ENCODE measurements at regions not wholly inside any gene's neighbourhood (a gene's known extent, or its start where the extent isn't known, plus 50 kb on each side); places are given as distances from the start of the nearest gene placed in this dataset.

DNA sequence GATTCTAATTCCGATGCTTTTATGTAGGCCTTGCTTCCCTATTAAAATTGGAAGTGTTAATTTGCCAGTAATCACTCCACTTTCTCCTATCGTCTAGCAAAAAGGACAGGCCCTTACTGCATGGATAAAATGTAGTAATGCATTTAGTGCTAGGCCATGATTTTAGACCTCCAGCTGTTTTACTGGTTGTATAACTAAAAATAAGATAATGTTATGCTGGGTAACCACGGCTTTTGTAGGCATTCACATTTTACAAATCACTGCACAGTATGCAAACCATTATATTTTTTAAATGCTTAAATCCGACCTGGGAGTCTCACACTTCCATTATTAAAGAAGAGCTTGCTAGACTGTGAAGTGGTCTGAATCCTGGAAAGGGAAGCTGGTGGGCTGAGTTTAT, 179.5 kb downstream of the TFAP2A start:
- no peak for DNase-seq

DNA sequence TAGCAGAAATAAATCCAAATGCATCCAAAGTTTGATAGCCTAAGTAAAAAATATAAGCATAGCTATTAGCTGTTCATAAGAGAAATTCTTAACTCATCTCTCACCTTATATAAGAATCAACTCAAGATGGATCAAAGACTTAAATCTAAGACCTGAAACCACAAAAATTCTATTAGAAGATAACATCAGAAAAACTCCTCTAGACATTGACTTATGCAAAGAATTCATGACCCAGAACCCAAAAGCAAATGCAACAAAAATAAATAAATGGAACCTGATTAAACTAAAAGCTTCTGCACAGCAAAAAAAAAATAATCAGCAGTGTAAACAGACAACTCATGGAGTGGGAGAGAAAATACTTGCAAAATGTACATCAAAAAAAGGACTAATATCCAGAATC, 184.3 kb downstream of the TFAP2A start:
- no peak for DNase-seq

DNA sequence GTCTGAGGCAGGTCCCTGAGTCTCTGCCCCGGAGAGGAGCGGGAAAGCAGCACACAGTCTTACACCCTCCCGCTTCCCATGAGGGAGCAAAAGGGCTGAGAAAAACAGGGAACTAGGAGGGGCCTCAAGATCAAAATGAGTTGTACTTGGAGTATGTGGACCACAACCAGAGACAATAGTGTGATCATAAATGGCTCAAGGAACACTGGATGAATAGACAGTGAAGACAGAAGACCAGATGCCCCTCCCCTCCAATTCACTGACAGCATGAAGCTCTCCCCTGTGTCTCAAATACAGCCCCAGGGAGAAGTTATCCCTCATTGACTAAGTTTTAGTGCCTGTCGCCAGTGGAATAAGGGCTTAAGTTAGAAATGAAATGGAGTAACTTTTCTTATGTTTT, 191.0 kb downstream of the TFAP2A start:
- no peak for DNase-seq

DNA sequence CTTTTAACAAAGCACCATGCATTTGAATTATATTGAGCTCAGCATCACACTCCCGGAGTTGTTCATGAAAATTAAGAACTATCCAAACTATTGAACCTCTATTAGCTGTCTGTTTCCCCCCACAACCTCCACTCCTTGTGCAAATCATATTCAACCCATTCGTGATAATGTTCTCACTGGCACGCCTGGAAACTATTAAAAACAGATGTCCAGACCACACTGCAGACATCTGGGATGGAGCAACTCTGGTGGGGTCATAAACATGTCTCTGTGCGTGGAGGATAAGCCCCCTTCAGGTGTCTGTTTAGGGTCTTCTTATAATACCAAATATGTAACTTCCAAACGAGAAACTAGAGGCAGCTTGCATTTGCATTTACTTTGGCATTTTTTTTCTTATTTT, 193.7 kb downstream of the TFAP2A start:
- DNase-seq = no peak

DNA sequence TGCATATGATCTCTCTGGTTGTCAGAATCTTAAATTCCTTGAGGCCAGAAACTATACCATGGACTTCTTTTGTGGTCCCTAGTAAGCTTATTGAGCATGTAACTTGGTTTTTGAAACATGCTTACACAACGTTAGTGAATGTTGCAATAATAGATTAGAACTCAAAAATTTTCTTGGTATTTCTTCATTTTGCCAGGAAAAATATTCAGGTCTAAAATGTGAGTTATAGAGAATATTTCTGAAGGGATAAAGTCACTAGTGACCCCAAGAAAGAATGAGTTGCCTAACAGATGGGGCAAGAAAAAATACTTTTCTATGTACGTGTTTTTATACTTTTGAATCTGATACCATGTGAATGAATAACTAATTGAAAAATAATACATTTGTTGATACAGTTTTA, 195.4 kb downstream of the TFAP2A start:
- DNase-seq = no peak

DNA sequence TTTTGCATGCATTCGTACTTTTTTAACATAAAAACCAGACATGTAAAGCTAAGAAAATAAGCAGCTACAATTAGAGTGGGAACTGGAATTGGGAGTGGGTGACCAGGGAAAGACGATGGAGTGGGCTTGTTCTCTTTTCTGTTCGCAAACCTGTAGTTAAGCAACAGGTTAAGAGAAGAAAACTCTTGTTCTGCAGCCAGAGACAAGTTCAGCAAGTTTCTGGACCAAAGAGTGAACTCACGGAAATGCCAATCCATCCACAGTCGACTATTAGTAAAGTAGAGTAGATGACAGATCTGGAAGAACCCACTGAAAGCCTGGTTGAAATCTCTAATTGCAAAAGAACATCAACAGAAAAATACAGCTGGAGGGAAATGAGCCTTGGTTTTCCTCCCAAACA, 197.8 kb downstream of the TFAP2A start:
- DNase-seq = no peak

DNA sequence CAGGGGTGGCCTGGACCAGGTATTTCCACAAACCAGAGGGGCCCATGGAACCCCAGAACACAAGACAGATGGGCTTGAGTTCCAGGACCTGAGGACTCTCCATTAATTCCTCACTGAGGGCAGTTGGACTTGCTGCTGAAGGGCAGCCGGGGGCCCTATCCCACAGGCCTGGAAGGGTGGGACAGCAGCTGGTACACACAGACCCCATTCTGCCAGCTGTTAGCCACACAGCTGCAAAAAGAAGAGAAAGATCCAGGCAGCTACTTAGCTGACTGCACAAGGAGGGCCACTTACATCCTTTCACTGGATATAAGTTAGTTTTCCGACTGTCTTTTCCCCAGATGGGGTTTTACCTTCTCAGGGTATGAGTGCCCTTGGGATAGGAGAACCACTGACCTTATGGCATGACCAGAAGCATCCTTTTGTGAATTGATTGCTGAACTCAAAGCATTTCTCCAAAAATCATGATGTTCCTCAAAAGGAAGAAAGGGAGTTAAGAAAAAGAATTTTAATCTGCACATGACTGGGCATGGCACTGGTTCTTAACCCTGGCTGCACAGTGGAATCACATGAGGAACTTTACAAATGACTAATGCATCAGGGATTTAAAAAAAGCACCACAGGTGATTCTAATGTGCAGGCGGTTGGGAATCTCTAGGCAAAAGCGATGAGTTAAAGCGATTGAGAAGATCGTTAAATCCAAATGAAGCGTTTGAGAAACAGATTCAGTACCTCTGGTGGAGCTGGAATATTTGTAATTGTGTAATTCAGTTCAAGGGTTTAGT, 199.4 kb downstream of the TFAP2A start:
- DNase-seq = peak; percentile 30

DNA sequence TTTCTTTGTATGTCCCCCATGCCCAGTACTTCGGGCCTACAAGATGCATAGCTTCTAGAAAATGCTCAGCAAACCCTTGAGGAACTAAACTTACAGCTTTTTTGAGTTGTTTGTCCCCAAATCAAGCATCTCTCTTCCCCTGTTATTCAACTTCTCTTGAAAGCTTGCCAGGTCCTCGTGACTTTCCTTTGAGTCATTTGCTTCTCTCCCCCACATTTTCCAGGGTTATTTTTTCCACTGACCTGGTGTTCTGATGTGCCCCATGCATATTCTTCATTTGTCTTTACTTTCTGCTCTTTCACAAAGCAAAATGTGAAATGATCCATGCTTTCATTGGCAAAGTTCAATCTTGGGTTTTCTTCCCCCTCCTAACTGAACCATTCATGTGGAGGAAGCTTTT, 204.8 kb downstream of the TFAP2A start:
- DNase-seq = no peak

DNA sequence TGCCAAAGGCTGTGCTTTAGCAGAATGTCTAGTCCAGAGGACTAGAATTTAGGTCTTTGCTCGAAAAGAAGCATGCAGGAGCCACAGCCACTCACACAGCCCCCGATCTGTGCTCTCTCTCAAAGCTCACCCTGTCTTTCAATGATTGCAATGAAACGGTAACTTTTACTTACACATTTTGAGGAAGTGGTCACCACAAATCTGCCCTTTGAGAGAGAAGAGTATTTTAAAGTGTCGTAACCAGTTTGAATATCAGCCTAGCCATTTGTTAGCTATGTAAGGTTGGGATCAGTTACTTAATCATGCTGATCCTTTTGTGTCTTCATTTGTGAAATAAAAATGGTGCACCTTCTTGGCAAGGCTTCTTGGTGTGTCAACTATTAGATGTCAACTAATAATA, 209.0 kb downstream of the TFAP2A start:
- no peak for DNase-seq

DNA sequence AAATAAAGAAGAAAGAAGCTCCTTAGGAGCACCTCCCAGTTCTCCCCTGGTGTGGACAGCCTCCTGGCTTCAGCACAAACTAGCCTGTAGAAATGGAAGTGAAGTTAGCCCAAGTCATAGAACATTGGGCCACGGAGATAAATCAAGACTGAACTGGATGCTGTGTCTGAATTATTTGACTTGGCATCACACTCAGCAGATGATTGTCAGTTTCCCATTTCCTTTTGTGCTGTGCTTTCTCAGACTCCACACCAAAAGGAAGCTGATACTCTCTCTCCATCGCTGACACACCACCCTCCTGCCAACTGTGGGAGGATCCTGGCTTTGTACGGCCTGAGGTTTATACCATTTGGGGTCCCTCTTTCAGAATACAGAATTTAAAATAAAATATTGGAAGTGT, 209.8 kb downstream of the TFAP2A start:
- peak; percentile 46 for DNase-seq

DNA sequence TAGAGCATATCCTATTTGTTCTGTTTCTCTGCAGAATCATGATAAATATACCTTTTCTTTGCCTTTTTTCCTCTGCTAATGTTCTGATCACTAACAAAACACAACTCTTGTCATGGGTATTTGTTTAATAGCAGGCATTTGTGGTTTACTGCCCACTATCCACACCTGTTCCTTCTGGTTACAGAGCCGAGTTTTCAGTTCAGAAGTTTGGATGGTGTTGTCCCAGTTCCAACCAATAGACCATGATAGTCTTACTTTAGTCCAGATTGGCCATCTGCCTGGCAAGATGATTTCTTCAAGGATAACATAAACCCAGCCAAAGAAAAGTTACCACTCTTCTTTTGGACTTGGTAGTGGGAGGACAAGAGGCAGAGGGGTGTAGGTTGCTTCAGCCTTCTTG, 211.2 kb downstream of the TFAP2A start:
- DNase-seq = no peak

DNA sequence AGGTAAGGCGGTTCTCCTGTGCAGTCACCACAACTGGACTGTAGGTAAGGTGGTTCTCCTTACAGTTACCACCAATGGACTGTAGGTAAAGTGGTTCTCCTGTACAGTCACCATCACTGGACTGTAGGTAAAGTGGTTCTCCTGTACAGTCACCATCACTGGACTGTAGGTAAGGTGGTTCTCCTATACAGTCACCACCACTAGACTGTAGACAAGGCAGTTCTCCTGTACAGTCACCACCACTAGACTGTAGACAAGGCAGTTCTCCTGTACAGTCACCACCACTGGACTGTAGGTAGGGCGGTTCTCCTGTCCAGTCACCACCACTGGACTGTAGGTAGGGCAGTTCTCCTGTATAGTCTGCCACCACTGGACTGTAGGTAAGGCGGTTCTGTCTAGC, 212.3 kb downstream of the TFAP2A start:
- no peak for DNase-seq

DNA sequence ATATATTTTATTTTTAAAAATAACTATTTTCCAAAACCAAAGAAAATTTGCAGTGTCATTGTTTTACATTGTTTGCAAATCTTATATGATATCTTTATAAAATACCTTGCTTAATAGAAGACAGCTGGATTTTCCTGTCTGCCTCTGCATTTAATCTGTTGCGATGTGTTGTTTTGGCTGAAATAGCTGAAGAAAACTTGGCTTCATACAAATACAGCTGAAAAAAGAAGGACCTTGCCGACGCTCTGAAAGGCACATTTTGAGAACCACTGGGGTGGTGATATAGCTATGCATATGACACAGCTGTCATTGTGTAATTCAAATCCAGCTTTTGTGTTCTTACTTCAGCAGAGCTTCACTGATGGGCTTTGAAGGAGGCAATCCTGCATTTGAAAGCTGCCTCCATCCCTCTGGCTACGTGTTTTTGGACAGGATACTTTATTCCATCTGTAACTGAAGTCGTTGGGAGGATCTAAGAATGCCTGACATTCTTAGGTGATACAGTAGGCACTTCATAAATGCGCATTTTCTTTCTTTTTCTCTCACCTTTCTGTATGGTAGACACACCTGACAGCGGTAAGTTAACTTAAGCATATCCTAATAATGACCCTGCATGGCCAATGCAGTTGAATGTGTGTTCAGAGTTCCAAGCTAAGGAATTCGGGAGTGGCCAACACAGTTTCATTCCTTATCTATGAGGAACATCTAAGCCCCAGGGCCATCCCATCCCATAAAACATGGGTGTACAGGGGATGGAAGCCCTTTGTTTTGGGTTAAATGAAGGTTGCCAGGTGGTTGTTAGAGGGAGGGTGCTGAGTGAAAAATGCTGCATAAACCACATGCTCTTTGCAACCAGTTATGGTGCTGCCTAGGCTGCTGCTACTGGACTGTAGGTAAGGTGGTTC, 213.0 kb downstream of the TFAP2A start:
- DNase-seq = no peak

DNA sequence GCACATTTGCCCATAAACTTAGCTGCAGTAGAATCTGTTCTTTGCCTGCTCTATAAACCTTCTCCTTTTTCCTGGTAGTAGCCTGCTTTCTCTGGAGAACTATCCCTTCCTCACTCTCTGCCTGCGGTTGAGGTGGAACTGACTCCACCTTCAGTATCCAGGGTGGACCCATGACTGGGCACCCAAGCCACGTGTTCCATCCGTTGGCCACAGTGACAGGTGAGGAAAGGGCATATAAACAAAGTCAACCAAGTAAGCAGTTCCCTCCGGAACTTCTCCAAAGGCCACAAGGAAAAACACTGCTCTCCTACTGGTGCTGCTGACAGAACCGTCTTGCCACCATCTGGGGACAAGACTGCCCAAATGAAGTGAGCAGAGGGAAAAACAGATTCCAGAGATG, 218.8 kb downstream of the TFAP2A start:
- DNase-seq = no peak

DNA sequence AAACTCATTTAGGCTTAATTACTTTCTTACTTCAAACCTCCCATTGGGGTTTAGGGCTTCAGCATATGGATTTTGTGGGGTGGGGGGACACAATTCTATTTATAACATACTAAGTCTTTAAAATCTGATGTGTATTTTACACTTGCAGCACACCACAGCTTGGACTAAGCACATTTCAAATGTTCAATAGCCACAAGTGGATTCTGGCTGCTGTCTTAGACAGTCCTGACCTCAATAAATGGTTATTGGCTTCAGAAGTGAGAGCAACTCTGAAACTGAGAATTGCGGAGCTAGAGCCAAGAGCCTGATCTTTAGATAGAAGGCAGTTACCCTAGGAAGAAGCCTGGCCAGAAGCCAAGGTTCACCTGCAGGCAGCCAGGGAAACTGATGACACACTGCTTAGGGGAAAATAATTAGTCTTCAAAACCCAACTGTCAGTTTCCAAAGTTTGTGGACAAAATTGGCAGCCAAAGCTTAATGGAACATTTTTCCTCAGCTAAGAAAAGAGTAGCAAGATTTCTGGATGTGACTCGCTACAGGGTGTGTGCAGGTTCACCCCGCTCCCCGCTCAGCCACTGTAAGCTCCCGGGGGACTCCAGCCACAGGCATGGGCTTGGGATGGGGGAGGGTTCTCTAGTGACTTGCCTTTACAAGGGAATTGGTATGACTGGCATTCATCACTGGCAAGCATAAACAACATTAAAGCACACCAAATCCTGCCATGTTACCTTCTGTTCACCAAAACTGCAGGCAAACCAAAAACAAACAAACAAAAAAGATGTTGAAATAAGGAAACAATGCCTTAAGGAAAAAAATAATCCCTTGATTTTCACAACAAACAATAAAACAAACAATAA, 219.8 kb downstream of the TFAP2A start:
- no peak for DNase-seq

DNA sequence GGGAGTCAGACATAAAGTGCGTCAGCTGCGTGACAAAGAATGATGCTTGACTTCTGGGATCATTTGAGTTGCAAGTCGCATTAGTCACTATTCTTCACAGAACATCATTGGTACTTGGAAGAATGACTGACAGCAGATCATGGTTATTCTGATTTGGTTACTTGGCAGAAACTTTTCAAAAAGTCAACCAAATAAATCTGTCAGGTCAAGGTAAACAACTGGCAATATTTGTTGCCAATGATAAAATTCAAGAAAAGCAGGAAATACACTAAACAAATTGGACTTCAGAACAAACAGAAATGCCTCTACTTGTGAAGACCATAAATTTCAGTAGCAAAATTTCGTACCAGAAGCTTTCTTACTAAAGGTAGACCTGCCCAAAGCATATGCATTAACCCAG, 221.6 kb downstream of the TFAP2A start:
- DNase-seq = no peak

DNA sequence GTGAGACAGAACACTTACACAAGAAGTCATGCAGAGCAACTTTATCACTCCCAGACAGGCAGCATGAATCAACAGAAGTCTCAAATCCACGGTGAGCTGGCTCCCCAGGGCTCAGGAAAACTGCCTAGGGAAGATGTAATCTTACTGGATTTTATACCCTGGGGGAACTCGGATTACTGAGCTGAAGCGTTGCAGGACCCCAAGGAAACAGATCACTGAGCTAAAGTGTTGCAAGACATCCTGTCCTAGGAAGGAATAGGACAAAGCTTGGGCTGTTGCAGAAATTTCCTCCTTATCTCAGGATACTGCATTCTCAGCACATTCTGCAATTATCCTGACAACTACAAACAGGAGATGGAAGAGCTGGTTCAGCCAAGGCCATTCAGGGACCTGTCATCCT, 224.8 kb downstream of the TFAP2A start:
- no peak for DNase-seq

DNA sequence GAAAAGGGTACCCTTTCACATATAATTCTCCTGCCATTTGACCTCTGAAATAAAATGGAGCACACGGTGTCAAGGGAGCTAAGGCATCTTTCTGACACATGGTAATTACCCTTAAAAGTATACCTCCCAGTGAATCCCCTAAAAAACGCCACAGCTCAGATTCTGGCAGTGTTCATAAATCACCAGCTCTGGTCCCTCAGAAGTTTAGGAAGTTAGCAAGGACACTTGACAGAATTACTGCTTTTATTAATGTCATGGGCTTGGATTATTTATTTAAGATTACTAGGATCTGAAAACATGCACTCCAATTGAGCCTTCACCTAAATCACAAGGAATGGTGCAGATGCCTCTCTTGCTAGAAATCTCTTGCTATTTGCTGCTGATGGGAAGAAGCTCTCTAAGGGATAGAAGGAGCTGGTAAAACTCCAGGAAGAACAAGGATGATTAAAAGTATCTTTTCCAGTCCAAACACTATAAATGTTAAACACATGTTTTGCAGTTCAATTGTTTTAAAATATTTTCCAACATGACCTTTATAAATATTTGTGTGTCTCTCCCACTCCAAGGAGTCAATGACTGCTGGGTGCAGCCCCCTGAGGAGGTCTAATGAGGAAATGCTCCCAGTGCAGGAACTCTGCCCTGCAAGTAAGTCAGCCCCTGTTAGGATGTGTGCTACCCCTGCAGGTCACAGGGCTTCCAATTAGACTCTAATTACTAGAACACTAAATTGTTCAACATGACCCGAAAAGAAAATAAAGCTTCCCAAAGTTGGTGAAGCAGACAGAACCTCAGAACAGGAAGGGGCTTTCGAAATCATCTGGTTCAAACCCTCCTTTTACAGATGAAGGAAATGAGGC, 230.3 kb downstream of the TFAP2A start:
- no peak for DNase-seq

DNA sequence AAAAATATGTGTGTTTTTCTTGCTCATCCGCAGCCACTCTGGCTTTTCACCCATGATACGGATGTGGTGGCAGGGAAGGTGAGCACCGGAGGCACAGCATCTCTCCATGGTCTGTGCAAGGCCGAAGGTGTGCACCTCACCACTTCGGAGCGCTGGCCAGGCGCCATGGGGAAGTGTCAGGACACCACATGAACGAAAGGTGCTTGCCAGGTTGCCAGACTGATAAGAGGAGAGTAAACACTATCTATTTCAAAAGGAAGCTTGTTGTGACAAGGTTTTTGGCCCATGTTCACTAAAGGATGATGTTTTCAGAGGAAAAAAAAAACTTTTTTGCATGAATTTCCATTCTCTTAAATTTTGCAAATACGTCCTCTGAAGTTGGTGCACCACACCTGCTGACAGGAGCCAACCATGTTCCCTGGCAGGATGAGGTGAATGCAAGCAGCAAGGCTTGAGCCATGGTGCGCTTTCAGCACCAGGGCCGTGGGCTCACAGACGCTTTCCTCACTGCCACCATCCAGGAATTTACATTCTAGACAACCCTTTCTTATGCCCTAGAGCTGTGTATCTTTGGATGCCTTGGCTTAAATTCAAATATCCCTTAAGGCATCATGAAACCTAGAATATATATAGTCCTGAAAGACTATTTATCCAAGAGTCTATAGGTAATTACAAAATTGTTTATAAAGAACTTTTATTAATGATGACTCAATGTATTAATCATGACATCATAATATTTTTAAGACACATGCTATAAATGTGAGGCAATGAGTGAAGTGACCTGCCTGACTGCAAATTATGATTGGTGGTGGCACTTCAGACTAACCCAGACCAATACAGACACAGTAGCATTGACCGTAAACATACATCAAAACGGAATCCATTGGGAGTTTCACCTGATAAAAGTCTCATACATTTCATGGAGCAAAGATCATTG, 234.5 kb downstream of the TFAP2A start:
- no peak for DNase-seq

DNA sequence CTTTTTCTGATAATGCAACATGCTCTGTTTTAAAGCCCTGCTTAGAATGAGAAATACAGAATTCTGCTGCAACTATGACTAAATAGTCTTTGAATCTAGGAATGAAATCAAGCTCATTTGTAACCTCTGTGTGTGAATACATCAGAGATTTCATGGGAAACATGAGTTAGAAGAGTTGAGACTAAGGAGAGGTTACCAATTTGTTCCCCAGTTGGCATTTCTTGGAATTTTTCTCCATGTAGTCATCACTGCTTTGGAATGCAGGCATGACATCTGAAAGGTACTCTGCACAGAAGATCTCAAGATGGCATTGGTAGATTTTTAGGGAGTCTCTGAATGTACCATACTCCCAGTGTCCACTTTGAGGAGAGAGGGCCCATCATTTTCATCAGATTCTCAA, 237.2 kb downstream of the TFAP2A start:
- DNase-seq = no peak

DNA sequence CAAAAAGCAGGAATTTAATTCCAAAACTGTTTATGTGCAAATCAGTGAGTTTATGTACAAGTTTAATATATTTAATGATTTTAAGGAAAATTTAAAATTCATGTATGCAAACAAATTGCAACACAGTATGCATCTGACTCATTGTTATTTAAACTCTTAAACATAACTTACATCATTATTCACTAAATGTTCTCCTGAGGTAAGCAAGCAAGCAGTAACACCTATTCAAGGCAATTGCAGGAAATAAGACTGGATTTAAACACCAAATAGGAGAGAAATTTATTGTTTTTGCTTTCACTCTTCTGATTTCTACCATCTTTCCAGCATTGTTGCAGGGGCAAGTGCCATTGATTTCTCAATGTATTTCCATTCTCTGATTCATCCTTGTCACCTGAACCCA, 239.5 kb downstream of the TFAP2A start:
- no peak for DNase-seq
